Ovary (tissue), 3 donors: ENCODE measurements at regions not wholly inside any gene's neighbourhood (a gene's known extent, or its start where the extent isn't known, plus 50 kb on each side); places are given as distances from the start of the nearest gene placed in this dataset.

Source experiments
- CTCF ChIP-seq, 3 donors: fragments of 450-650 bp in 2 of 3; fragments of 200-600 bp in 1 of 3; IDR thresholded peaks; one replicate each; pipeline versions ENCODE4 v1.5.1 to v1.8.0; 2016 to 2022; ENCODE audit warnings: antibody characterized with exemption in 3 of 3, mild to moderate bottlenecking in 1 of 3
- EP300 ChIP-seq: sonication (generic); formaldehyde crosslinking; IDR thresholded peaks from one replicate; pipeline ENCODE4 v1.6.1; 2017; ENCODE audit warnings: antibody characterized with exemption
- POLR2A ChIP-seq: fragments of 450-650 bp; IDR thresholded peaks from one replicate; pipeline ENCODE4 v1.6.1; 2017; ENCODE audit warnings: antibody characterized with exemption, mild to moderate bottlenecking, moderate library complexity
- donor health status: DM: no; HTN: no; CAD: no.

- TF ChIP-seq CTCF (IDR thresholded peaks at IDR 0.05) (no peak), EP300 (no peak), POLR2A (no peak)
These were observed 107.2 kb downstream of the SOX11 start for GRCh38 chr2:5799348-5799747.
